GM21367 (cell line): ENCODE measurements at regions not wholly inside any gene's neighbourhood (a gene's known extent, or its start where the extent isn't known, plus 50 kb on each side); places are given as distances from the start of the nearest gene placed in this dataset.
"Not testable (repeated sequence)": the region's sequence is repeated elsewhere in the genome, so short reads cannot be mapped to it uniquely, and the experiment has no call there.

Experiments
- ATAC-seq: cut with Tn5 transposase; IDR thresholded peaks from one replicate; pipeline ENCODE4 v1.9.1; 2021; ENCODE audit not compliant: unreplicated experiment

DNA sequence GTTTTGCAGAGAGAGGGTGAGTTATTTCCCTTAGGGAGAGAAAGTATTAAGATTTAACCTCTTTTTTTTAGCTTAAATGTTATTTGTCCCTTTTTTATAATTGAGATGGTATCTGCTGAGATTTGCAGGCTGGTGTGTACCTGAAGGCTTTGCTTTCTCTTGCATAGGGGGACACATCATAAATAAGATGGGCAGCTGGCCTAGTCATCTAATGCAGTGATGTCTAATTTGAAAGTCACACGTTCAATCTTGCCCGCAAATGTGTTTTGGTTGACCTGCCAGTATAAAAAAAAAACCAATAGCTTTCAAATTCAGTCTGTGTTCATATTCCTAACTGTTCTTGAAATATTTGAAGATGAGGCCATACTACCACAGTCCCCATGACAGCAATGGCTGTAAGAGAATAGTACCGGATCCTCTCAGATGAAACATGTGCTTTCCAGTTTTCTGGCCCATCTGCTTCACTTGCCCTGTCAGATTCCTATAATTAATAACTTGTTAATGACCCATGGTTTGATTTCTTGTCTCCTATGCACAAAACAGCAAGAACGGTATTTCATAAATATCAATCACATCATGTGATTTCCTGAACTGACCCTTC, 914.2 kb downstream of the IPMK start:
- ATAC-seq, result no peak

DNA sequence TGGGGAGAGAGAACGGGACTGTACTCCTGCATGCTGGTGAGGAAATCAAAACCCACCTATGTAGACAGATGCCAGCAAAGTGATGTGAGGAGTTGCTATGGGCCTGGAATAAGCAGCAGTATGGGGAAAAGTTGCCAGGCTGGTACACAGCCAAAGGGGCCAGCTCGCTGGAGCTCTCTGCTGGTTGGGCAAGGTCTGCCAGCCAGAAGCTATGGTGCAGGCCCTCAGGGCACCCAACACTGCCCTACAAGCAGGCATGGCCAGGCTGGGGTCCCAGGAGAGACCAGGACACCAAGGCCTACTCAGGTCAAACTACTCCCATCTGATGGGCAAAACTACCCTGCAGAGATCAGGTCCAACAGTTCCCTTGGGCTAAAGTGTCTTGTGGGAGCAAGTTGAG, 916.6 kb downstream of the IPMK start:
- ATAC-seq, result no peak

DNA sequence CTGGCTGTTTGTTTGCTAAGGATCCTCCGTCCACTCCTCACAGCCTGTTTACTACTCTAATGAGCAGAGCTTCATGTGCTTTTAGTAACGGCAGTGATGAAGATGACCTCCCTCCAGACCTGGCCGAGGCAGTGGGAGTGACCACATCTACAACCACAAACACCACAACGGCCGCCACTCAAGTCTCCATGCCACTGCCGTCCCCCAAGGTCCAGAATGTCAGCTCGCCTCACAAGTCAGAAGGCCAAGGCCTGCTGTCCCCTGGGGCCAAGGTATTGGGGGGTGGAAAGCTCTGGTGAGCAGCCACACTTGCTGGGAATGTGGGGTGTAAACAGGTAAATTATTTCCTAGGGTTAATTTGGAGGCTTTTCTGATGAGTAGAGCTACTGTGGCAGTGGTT, 926.4 kb downstream of the IPMK start:
- no peak for ATAC-seq

DNA sequence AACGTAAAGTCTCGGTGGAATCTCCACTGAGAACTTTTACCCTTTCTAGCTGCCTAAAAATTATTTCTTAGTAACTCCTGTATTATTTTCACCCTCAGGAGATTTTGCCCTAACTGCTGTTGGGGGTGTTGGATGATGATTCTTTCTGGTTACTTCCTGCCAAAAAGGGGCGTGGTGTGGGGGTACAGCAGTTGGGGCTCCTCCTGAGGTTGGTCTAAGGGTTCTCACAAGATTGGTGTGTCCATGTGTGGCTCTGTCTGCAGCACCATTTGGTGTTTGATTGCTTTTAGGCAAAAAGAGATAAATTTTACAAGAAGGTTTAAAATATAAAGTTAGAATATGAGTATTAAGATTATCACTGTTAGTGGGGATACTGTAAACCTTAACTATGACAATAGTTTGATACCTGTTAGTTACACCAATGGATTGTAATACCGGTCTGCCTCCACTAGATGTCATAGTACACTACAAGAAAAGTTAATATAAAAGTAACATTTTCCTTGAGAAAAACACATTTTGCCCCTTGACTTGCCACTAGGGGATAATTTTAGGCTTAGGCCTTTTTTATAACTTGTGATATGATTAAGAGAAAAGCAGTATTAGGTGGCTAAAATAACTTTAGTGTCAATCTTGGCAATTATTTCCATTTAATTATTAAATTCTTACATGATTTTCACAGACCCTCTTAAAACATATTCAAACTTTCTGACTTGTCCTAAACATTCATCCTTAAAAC, 928.7 kb downstream of the IPMK start:
- ATAC-seq, result peak; percentile 51

GRCh38 chr10:57336865-57337264, 930.8 kb downstream of the IPMK start:
- ATAC-seq, result no peak

DNA sequence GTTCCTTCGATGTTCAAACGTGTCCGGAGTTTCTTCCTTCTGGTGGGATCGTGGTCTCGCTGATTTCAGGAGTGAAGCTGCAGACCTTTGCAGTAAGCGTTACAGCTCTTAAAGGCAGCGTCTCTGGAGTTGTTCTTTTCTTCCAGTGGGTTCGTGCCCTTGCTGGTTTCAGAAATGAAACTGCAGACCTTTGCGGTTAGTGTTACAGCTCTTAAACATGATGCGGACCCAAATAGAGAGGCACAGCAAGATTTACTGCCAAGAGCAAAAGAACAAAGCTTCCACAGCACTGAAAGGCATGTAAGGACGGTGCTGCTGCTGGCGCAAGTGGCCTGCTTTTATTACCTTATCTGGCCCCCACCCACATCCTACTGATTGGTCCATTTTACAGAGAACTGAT, 931.4 kb downstream of the IPMK start:
- ATAC-seq, result no peak

DNA sequence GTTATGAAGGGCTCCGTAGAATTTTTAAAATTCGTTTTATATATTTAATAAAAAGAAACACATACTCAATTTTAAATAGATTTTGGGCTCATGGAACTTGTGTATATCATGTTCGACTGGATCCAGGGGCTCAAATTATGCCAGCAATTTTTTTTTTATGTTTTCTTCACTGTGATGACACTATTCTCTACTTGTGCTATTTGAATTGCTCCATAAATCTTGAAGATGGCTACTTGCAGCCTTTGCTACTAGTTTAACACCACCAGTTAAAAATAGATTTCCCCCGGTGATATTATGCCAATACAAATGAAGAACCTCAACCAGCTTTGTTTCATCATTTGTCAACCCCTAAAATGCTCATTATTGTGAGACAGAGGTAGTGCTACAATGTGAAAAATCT, 933.2 kb downstream of the IPMK start:
- no peak for ATAC-seq

DNA sequence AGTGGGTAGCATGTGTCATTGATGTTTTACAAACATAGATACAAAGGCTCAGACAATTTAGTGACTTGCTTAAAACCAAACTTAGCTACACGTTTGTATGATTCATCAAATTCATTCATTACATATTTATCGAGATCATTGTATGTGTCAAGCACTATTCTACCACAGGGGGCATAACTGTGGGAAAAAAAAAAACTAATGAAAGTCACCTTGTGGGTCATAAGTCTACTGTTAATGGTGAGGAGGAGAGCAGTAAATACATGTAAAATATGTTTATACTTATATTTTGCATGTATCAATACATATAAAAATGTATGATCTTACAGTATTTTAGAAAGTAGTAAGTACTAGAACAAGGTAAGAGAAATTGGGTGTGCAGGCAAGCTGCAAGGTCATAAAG, 933.8 kb downstream of the IPMK start:
- ATAC-seq, result no peak

GRCh38 chr10:57321400-57321854, 946.3 kb downstream of the IPMK start:
- ATAC-seq, result not testable (repeated sequence)

GRCh38 chr10:57320416-57320815, 947.3 kb downstream of the IPMK start:
- ATAC-seq, result no peak

GRCh38 chr10:57314046-57314445, 953.0 kb upstream of the ZWINT start:
- ATAC-seq, result no peak

- ATAC-seq, result no peak
Measured at GRCh38 chr10:57303566-57303965, 942.5 kb upstream of the ZWINT start.

- no peak for ATAC-seq
Measured at GRCh38 chr10:57300718-57301117, 939.7 kb upstream of the ZWINT start.

DNA sequence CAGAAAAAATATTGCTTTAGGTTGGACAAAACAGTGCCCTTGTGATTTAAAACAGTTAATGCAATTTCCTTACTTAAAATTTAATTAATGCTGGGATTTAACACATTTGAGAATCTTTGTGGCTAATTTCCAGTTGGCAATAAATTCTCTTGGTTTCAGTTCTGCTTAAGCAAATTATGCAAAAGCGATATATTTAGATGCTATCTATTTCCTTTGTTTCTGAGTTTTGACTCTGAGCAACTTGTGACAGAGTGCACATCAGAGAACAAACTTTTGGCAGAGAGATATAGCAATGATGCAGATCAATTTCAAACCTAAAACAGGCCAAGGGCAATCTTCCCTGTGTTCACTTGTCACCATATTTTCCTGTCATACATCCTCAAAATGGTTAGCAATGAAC, 933.6 kb upstream of the ZWINT start:
- ATAC-seq, result no peak

- no peak for ATAC-seq
Measured at GRCh38 chr10:57288754-57289153, 927.7 kb upstream of the ZWINT start.

DNA sequence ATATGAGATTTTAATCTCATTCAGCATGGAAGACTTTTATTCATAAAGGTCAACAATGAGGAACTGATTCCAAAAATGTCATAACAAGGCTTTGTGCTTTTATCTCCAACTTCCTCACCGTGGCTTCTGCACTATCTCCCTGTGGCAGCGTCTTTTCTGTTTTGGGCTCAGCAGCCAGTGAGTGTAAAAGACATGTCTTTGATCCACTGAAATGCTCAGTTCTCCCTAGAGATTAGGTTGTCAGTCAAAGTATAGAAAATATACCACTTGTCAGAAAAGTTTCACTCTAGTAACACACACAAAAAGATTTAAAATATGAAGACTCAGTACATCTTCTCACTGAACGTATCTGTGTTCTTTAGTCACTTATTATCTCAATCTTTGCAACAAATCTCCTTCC, 901.8 kb upstream of the ZWINT start:
- no peak for ATAC-seq

GRCh38 chr10:57260175-57260574, 899.1 kb upstream of the ZWINT start:
- ATAC-seq, result no peak

- no peak for ATAC-seq
Measured at GRCh38 chr10:57249615-57250281, 888.7 kb upstream of the ZWINT start.

DNA sequence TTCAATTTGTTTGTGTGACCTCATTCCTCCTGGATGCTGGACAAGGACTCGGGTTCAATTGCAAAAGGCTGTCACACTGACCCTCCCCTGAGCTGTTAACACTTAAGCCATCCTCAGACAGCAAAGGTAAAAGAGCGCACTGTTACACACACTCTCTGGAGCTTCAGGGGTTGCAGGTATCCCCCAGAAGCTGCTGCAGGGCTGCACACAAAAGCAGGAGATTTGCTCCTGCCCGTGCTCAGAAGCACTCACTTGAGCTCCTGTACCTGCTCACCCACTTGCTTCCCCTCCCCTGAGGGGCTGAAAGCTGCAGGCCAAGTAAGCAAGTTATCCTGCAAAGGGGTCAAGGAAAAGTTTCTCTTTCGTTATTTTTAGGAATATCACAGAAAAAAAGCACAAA, 886.2 kb upstream of the ZWINT start:
- no peak for ATAC-seq

DNA sequence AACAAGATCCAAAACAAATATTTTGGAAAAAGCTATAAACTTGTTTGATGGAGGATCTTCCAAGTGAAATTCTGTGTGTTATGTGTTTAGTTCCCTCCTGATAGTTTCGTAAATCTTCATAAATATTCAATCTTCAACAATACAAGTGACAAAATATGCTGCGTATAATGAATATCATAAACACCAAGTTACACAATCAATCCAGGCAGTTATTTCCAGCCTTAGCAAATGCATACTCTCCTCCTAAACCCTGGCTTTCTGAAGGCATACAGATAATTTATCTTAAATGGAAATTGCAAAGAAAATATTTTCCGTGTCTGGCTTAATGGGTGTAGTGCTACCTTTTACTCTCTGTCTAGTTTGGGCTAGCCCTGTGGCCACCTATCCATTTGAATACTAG, 864.9 kb upstream of the ZWINT start:
- ATAC-seq, result no peak

- ATAC-seq, result no peak
Measured at GRCh38 chr10:57224811-57225210, 863.8 kb upstream of the ZWINT start.

DNA sequence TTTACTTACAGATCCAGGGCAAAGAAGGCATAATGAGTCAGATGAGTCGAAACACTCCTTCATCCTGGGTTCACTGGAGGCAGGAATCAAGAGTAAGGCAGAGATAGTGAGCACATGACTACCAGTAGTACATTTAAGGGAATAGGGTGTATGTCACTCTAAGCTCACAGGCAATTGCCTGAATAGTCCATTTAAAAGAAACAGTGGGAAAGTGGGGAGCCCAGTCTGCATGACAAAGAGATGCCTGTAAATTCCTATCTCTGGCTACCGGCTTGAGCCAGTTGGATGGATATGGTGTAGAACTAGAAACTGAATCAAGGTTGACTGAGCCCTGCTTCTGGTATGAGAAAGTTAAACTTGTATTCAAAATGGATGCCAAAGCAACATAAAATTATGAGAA, 861.5 kb upstream of the ZWINT start:
- ATAC-seq, result no peak
